ENCODE measurements at regions not wholly inside any gene's neighbourhood (a gene's known extent, or its start where the extent isn't known, plus 50 kb on each side); places are given as distances from the start of the nearest gene placed in this dataset.

- POLR2A ChIA-PET (ENCODE audit: unreplicated experiment): no interaction called here
- no peak for TF ChIP-seq RAD21 (IDR thresholded peaks at IDR 0.05; ENCODE audit: low read length)
- no peak for TF ChIP-seq FOS (IDR thresholded peaks at IDR 0.05; ENCODE audit: low read depth, low read length)
- no peak for TF ChIP-seq BHLHE40 (IDR thresholded peaks at IDR 0.05; ENCODE audit: low read depth, low read length)
- TF ChIP-seq RFX5 (IDR thresholded peaks at IDR 0.05; ENCODE audit: low read depth, low read length): no peak
- TF ChIP-seq CEBPB (IDR thresholded peaks at IDR 0.05; ENCODE audit: low read depth, low read length): no peak
- no peak for TF ChIP-seq POLR2A (IDR thresholded peaks at IDR 0.05; ENCODE audit: low read depth, low read length)
- TF ChIP-seq USF2 (IDR thresholded peaks at IDR 0.05; ENCODE audit: low read depth, low read length): no peak
- no peak for TF ChIP-seq NFE2L2 (IDR thresholded peaks at IDR 0.05; ENCODE audit: low read depth, low read length)
- no peak for TF ChIP-seq SMC3 (IDR thresholded peaks at IDR 0.05; ENCODE audit: low read depth, low read length)
- no peak for TF ChIP-seq RCOR1 (IDR thresholded peaks at IDR 0.05; ENCODE audit: insufficient replicate concordance, low read length)
- TF ChIP-seq ELK1 (IDR thresholded peaks at IDR 0.05; ENCODE audit: borderline replicate concordance, low read depth, low read length): no peak
- no peak for TF ChIP-seq MAFK (IDR thresholded peaks at IDR 0.05; ENCODE audit: low read depth, low read length)
- TF ChIP-seq CTCF (conservative IDR thresholded peaks at IDR 0.05; ENCODE audit: low read depth, low read length): no peak
- no peak for TF ChIP-seq MXI1 (IDR thresholded peaks at IDR 0.05; ENCODE audit: borderline replicate concordance, low read depth, low read length)
- no peak for TF ChIP-seq CHD1 (IDR thresholded peaks at IDR 0.05; ENCODE audit: low read depth, low read length)
- no peak for TF ChIP-seq MAZ (IDR thresholded peaks at IDR 0.05; ENCODE audit: borderline replicate concordance, low read depth, low read length)
- H2AK9ac ChIP-seq (replicated peaks; ENCODE audit: low read depth, low read length, poor library complexity): no peak overlapping the region
- H3K9me3 ChIP-seq (ENCODE audit: control insufficient read depth, insufficient read depth, low read length): no peaks in the 10 kb centered on the region
- H3K23ac ChIP-seq (ENCODE audit: low read depth, low read length): no peak overlapping the region
- no peak overlapping the region for H2AFZ ChIP-seq (replicated peaks; ENCODE audit: low read length, poor library complexity)
- H3K4me3 ChIP-seq (ENCODE audit: insufficient read depth, low read depth, low read length): no peak overlapping the region
- 0% methylated on average over 1 of the region's 11 CpGs; no CpG with 5 or more reads in 1 of the 2 experiments for WGBS, 2 experiments (ENCODE audit: extremely low coverage in 2 of 2, insufficient read length in 1 of 2)
- H3K27ac ChIP-seq (ENCODE audit: insufficient read depth, low read length): no peak overlapping the region
- ATAC-seq (ENCODE audit: low read depth) (no peak), DNase-seq (no peak)
- H3K27me3 ChIP-seq (ENCODE audit: control insufficient read depth, insufficient read depth, low read length): peaks cover 54% of the 10 kb centered on the region
- H3K79me1 ChIP-seq (ENCODE audit: low read depth in 1 of 2, low read length in 2 of 2): no peaks in the 10 kb centered on the region
- H4K8ac ChIP-seq (ENCODE audit: low read depth in 2 of 2, low read length in 2 of 2): no peak overlapping the region
- H3K4me1 ChIP-seq (ENCODE audit: control insufficient read depth, insufficient read depth, low read length): no peaks in the 10 kb centered on the region
- BruUV-seq (replicated peaks): no TSS peak
- H2AK5ac ChIP-seq (ENCODE audit: low read depth, low read length): no peak overlapping the region
- H3K18ac ChIP-seq (ENCODE audit: low read depth, low read length): no peak overlapping the region
- H3K9ac ChIP-seq (ENCODE audit: low read depth, low read length): no peak overlapping the region
- CTCF ChIA-PET: no interaction called here
- H3K4me2 ChIP-seq (ENCODE audit: low read depth, low read length): no peak overlapping the region
- in situ Hi-C loops (cut with MboI; ENCODE audit: low sequenced_read_pairs): no loop called here
- no peak overlapping the region for H3K4ac ChIP-seq (ENCODE audit: low read depth, low read length)
- no peak overlapping the region for H4K5ac ChIP-seq (ENCODE audit: low read depth, low read length)
- intact Hi-C loops (cut with micrococcal nuclease): no loop called here
- no peak overlapping the region for H2BK20ac ChIP-seq (ENCODE audit: low read depth, low read length)
- dilution Hi-C loops (cut with HindIII; ENCODE audit: low sequenced_read_pairs, unreplicated experiment): no loop called here
- no peak overlapping the region for H2BK5ac ChIP-seq (ENCODE audit: low read depth, low read length, poor library complexity, severe bottlenecking)
- H4K20me1 ChIP-seq (ENCODE audit: insufficient read depth, low read length): no peaks in the 10 kb centered on the region; the same call in 1 of the 2 replicates
- no peaks in the 10 kb centered on the region for H3K9me1 ChIP-seq (ENCODE audit: insufficient read depth, low read length)
- no peak overlapping the region for H3K14ac ChIP-seq (replicated peaks; ENCODE audit: low read depth, low read length)
- H3K36me3 ChIP-seq (ENCODE audit: control insufficient read depth, insufficient read depth, low read length): no peaks in the 10 kb centered on the region
- no peak overlapping the region for H4K91ac ChIP-seq (ENCODE audit: insufficient read depth, low read depth, low read length)
- no peak overlapping the region for H3K56ac ChIP-seq (ENCODE audit: extremely low read depth, insufficient read depth, low read length)
- H2BK120ac ChIP-seq (ENCODE audit: low read depth, low read length): no peak overlapping the region
- no peak overlapping the region for H2BK15ac ChIP-seq (ENCODE audit: low read depth, low read length)
These were observed 59.6 kb upstream of the GATA5 start for GRCh38 chr20:62535282-62535811.

All from IMR-90 (cell line).